Mesendoderm (in vitro differentiated cells): ENCODE measurements at regions not wholly inside any gene's neighbourhood (a gene's known extent, or its start where the extent isn't known, plus 50 kb on each side); places are given as distances from the start of the nearest gene placed in this dataset.
"Not testable (repeated sequence)": the region's sequence is repeated elsewhere in the genome, so short reads cannot be mapped to it uniquely, and the experiment has no call there.

Source experiments
- DNase-seq: peaks from one replicate; pipeline ENCODE4 v3.0.0; 2013
- H2AK5ac ChIP-seq: 2 replicates; pipeline ENCODE4 v1.6.1; 2013; ENCODE audit warnings: low read length, inconsistent platforms
- H2BK120ac ChIP-seq: 2 replicates; pipeline ENCODE4 v1.6.1; 2013; ENCODE audit warnings: low read depth, mild to moderate bottlenecking, low read length, moderate library complexity, mixed read lengths
- H2BK15ac ChIP-seq: replicated peaks from 2 replicates; pipeline ENCODE4 v1.6.1; 2013; ENCODE audit warnings: low read depth, mild to moderate bottlenecking, moderate library complexity
- H2BK5ac ChIP-seq: 2 replicates; pipeline ENCODE4 v1.6.1; 2013; ENCODE audit warnings: low read length, inconsistent platforms
- H3K18ac ChIP-seq: 2 replicates; pipeline ENCODE4 v1.6.1; 2013; ENCODE audit warnings: mild to moderate bottlenecking, low read length, mixed read lengths
- H3K23ac ChIP-seq: one replicate; pipeline ENCODE4 v1.6.1; 2013; ENCODE audit warnings: low read length
- H3K27ac ChIP-seq: 2 replicates; pipeline ENCODE4 v1.5.1; 2013; ENCODE audit warnings: low read depth, mild to moderate bottlenecking, inconsistent platforms, low read length, moderate library complexity
- H3K27me3 ChIP-seq: 2 replicates; pipeline ENCODE4 v1.6.1; 2013; ENCODE audit warnings: low read length, control low read depth, mild to moderate bottlenecking, inconsistent platforms; ENCODE audit not compliant: insufficient read depth, poor library complexity
- H3K36me3 ChIP-seq: 2 replicates; pipeline ENCODE4 v1.6.1; 2013; ENCODE audit warnings: low read length, inconsistent platforms; ENCODE audit not compliant: control insufficient read depth, insufficient read depth
- H3K4ac ChIP-seq: one replicate; pipeline ENCODE4 v1.6.1; 2013; ENCODE audit warnings: low read depth, mild to moderate bottlenecking, low read length, moderate library complexity
- H3K4me1 ChIP-seq: 2 replicates; pipeline ENCODE4 v1.6.1; 2013; ENCODE audit warnings: low read depth, low read length, inconsistent platforms; ENCODE audit not compliant: control insufficient read depth
- H3K4me2 ChIP-seq: 2 replicates; pipeline ENCODE4 v1.6.1; 2013; ENCODE audit warnings: low read length
- H3K4me3 ChIP-seq: 2 replicates; pipeline ENCODE4 v1.5.1; 2013; ENCODE audit warnings: mild to moderate bottlenecking, low read length
- H3K56ac ChIP-seq: one replicate; pipeline ENCODE4 v1.6.1; 2013; ENCODE audit warnings: low read length
- H3K79me1 ChIP-seq: 2 replicates; pipeline ENCODE4 v1.6.1; 2013; ENCODE audit warnings: low read length, inconsistent platforms
- H3K79me2 ChIP-seq: 2 replicates; pipeline ENCODE4 v1.6.1; 2013; ENCODE audit warnings: mild to moderate bottlenecking, low read length; ENCODE audit not compliant: control insufficient read depth, insufficient read depth
- H3K9ac ChIP-seq: 2 replicates; pipeline ENCODE4 v1.6.1; 2013; ENCODE audit warnings: low read length, inconsistent platforms
- H4K5ac ChIP-seq: one replicate; pipeline ENCODE4 v1.6.1; 2013; ENCODE audit warnings: low read length
- H4K8ac ChIP-seq: one replicate; pipeline ENCODE4 v1.6.1; 2013; ENCODE audit warnings: low read depth, mild to moderate bottlenecking, control low read depth, low read length, moderate library complexity
- WGBS: extraction: QIAGEN DNeasy Blood & Tissue Kit; methylation state at CpG from one replicate; pipeline ENCODE4 v1.1.7; 2013; ENCODE audit warnings: low lambda C conversion rate, missing lambda C conversion rate; ENCODE audit not compliant: insufficient coverage; ENCODE audit errors: extremely low coverage; 5-methylcytosine and 5-hydroxymethylcytosine counted together

- Histone ChIP-seq H3K18ac (no peak overlapping the region), H3K9ac (no peak overlapping the region), H3K4me3 (no peak overlapping the region), H3K79me2 (no peaks in the 10 kb centered on the region), H2BK5ac (no peak overlapping the region), H2BK15ac (no peak overlapping the region), H3K27ac (no peak overlapping the region), H3K23ac (no peak overlapping the region), H4K5ac (no peak overlapping the region), H4K8ac (no peak overlapping the region), H3K4ac (no peak overlapping the region), H2BK120ac (no peak overlapping the region), H3K79me1 (no peaks in the 10 kb centered on the region), H3K27me3 (no peaks in the 10 kb centered on the region), H3K56ac (no peak overlapping the region), H3K36me3 (no peaks in the 10 kb centered on the region), H2AK5ac (no peak overlapping the region), H3K4me2 (no peak overlapping the region), H3K4me1 (no peaks in the 10 kb centered on the region)
- no CpG with 5 or more reads among the region's 10 CpGs for WGBS
- DNase-seq, result no peak
These were observed 284.0 kb upstream of the FRG1 start for GRCh38 chr4:189656641-189657040.

GRCh38 chr4:189658259-189658658, 282.4 kb upstream of the FRG1 start:
- not testable (repeated sequence) for H3K79me1 ChIP-seq, H3K27ac ChIP-seq, H3K23ac ChIP-seq, H3K56ac ChIP-seq, H3K27me3 ChIP-seq, H2BK120ac ChIP-seq, H2BK5ac ChIP-seq, H3K9ac ChIP-seq, H3K4me3 ChIP-seq, DNase-seq, H3K4me2 ChIP-seq, H3K18ac ChIP-seq, H3K4me1 ChIP-seq, H3K79me2 ChIP-seq, H4K5ac ChIP-seq, H3K4ac ChIP-seq, H3K36me3 ChIP-seq, H2AK5ac ChIP-seq, H2BK15ac ChIP-seq
- peak overlapping the region; percentile 5 for H4K8ac ChIP-seq
- WGBS, result no CpG with 5 or more reads among the region's 5 CpGs

- not testable (repeated sequence) for H4K8ac ChIP-seq, H2AK5ac ChIP-seq, H3K23ac ChIP-seq, H3K18ac ChIP-seq, H3K4me3 ChIP-seq, H3K4me2 ChIP-seq, H3K27ac ChIP-seq, H3K79me2 ChIP-seq, H2BK120ac ChIP-seq, H3K36me3 ChIP-seq, H3K4me1 ChIP-seq, H3K56ac ChIP-seq, H2BK5ac ChIP-seq, H3K79me1 ChIP-seq, DNase-seq, H4K5ac ChIP-seq, H3K4ac ChIP-seq, H3K9ac ChIP-seq, H2BK15ac ChIP-seq, H3K27me3 ChIP-seq
- no CpG with 5 or more reads among the region's 5 CpGs for WGBS
These were observed 281.8 kb upstream of the FRG1 start for GRCh38 chr4:189658831-189659230.

GRCh38 chr4:189659287-189659686, 281.4 kb upstream of the FRG1 start:
- no CpG with 5 or more reads among the region's 10 CpGs for WGBS
- no peak overlapping the region for H3K56ac ChIP-seq
- H2BK120ac ChIP-seq, result no peak overlapping the region
- H3K9ac ChIP-seq, result no peak overlapping the region
- no peak overlapping the region for H2BK15ac ChIP-seq
- no peak overlapping the region for H3K4ac ChIP-seq
- H3K27me3 ChIP-seq, result no peaks in the 10 kb centered on the region
- H3K79me2 ChIP-seq, result no peaks in the 10 kb centered on the region
- no peaks in the 10 kb centered on the region for H3K36me3 ChIP-seq
- H3K4me1 ChIP-seq, result no peaks in the 10 kb centered on the region
- H3K27ac ChIP-seq, result no peak overlapping the region
- no peak overlapping the region for H4K8ac ChIP-seq
- no peak overlapping the region for H2BK5ac ChIP-seq
- no peak for DNase-seq
- H3K4me2 ChIP-seq, result no peak overlapping the region
- H3K79me1 ChIP-seq, result no peaks in the 10 kb centered on the region
- no peak overlapping the region for H3K4me3 ChIP-seq
- H3K18ac ChIP-seq, result no peak overlapping the region
- H4K5ac ChIP-seq, result no peak overlapping the region
- no peak overlapping the region for H2AK5ac ChIP-seq
- no peak overlapping the region for H3K23ac ChIP-seq

GRCh38 chr4:189660722-189661360, 279.8 kb upstream of the FRG1 start:
- no peak overlapping the region for H2AK5ac ChIP-seq
- no peaks in the 10 kb centered on the region for H3K79me1 ChIP-seq
- no CpG with 5 or more reads among the region's 16 CpGs for WGBS
- H2BK5ac ChIP-seq, result no peak overlapping the region
- no peak overlapping the region for H3K4ac ChIP-seq
- no peak overlapping the region for H4K5ac ChIP-seq
- H3K79me2 ChIP-seq, result no peaks in the 10 kb centered on the region
- no peak overlapping the region for H3K4me2 ChIP-seq
- H3K56ac ChIP-seq, result no peak overlapping the region
- DNase-seq, result no peak
- no peaks in the 10 kb centered on the region for H3K36me3 ChIP-seq
- no peak overlapping the region for H2BK15ac ChIP-seq
- no peak overlapping the region for H3K27ac ChIP-seq
- H3K4me1 ChIP-seq, result no peaks in the 10 kb centered on the region
- no peak overlapping the region for H3K23ac ChIP-seq
- H3K4me3 ChIP-seq, result no peak overlapping the region
- no peak overlapping the region for H4K8ac ChIP-seq
- H3K9ac ChIP-seq, result no peak overlapping the region
- H3K27me3 ChIP-seq, result no peaks in the 10 kb centered on the region
- H2BK120ac ChIP-seq, result no peak overlapping the region
- no peak overlapping the region for H3K18ac ChIP-seq

GRCh38 chr4:189664693-189665250, 275.9 kb upstream of the FRG1 start:
- Histone ChIP-seq H3K23ac (no peak overlapping the region), H2BK15ac (no peak overlapping the region), H3K79me1 (no peaks in the 10 kb centered on the region), H3K18ac (no peak overlapping the region), H4K8ac (no peak overlapping the region), H2AK5ac (no peak overlapping the region), H3K56ac (no peak overlapping the region), H2BK120ac (no peak overlapping the region), H2BK5ac (no peak overlapping the region), H3K36me3 (no peaks in the 10 kb centered on the region), H3K4me1 (no peaks in the 10 kb centered on the region), H3K4ac (no peak overlapping the region), H3K79me2 (no peaks in the 10 kb centered on the region), H3K4me3 (no peak overlapping the region), H3K27me3 (no peaks in the 10 kb centered on the region), H3K9ac (no peak overlapping the region), H4K5ac (no peak overlapping the region), H3K4me2 (no peak overlapping the region), H3K27ac (no peak overlapping the region)
- WGBS, result no CpG with 5 or more reads among the region's 27 CpGs
- DNase-seq, result no peak
